Neural crest cell (in vitro differentiated cells): ENCODE measurements at regions not wholly inside any gene's neighbourhood (a gene's known extent, or its start where the extent isn't known, plus 50 kb on each side); places are given as distances from the start of the nearest gene placed in this dataset.

ENCODE experiments used
- DNase-seq: peaks from one replicate; pipeline ENCODE4 v3.0.0; 2021; ENCODE audit warnings: low read depth, mixed read lengths, low spot score
- H3K27ac Mint-ChIP-seq: one replicate; pipeline ENCODE4 v1.8.0; 2021; ENCODE audit warnings: mild to moderate bottlenecking, mixed read lengths; ENCODE audit not compliant: unreplicated experiment
- H3K27me3 Mint-ChIP-seq: 2 replicates; pipeline ENCODE4 v1.8.0; 2021; ENCODE audit warnings: low read depth, mild to moderate bottlenecking, mixed read lengths
- H3K36me3 Mint-ChIP-seq: 2 replicates; pipeline ENCODE4 v1.8.0; 2021; ENCODE audit warnings: low read depth, mild to moderate bottlenecking, mixed read lengths
- H3K4me1 Mint-ChIP-seq: 2 replicates; pipeline ENCODE4 v1.8.0; 2021; ENCODE audit warnings: mixed read lengths
- H3K4me3 Mint-ChIP-seq: one replicate; pipeline ENCODE4 v1.8.0; 2021; ENCODE audit warnings: mild to moderate bottlenecking, mixed read lengths
- H3K9me3 Mint-ChIP-seq: 2 replicates; pipeline ENCODE4 v1.8.0; 2021; ENCODE audit warnings: mixed read lengths
- TF ChIP-seq, protein P1 (sequence below): fragments of 200-600 bp; sonication (generic); conservative IDR thresholded peaks from 2 replicates; pipeline ENCODE4 v1.5.0; 2021; ENCODE audit warnings: antibody characterized with exemption, mild to moderate bottlenecking

- Mint-ChIP-seq H3K27ac (no peak overlapping the region), H3K36me3 (no peaks in the 10 kb centered on the region), H3K4me1 (peaks cover 3% of the 10 kb centered on the region), H3K4me3 (no peak overlapping the region), H3K27me3 (peaks cover 12% of the 10 kb centered on the region), H3K9me3 (no peaks in the 10 kb centered on the region)
- no peak for DNase-seq
- TF ChIP-seq, protein P1, sequence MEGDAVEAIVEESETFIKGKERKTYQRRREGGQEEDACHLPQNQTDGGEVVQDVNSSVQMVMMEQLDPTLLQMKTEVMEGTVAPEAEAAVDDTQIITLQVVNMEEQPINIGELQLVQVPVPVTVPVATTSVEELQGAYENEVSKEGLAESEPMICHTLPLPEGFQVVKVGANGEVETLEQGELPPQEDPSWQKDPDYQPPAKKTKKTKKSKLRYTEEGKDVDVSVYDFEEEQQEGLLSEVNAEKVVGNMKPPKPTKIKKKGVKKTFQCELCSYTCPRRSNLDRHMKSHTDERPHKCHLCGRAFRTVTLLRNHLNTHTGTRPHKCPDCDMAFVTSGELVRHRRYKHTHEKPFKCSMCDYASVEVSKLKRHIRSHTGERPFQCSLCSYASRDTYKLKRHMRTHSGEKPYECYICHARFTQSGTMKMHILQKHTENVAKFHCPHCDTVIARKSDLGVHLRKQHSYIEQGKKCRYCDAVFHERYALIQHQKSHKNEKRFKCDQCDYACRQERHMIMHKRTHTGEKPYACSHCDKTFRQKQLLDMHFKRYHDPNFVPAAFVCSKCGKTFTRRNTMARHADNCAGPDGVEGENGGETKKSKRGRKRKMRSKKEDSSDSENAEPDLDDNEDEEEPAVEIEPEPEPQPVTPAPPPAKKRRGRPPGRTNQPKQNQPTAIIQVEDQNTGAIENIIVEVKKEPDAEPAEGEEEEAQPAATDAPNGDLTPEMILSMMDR: no peak
Measured at GRCh38 chr7:142537760-142538159, 211.5 kb upstream of the PRSS1 start.

- H3K9me3 Mint-ChIP-seq: no peaks in the 10 kb centered on the region
- no peak overlapping the region for H3K4me3 Mint-ChIP-seq
- peak; percentile 65 for DNase-seq
- H3K4me1 Mint-ChIP-seq: peaks cover 3% of the 10 kb centered on the region
- TF ChIP-seq, protein P1: peak; percentile 82
- no peak overlapping the region for H3K27ac Mint-ChIP-seq
- H3K36me3 Mint-ChIP-seq: no peaks in the 10 kb centered on the region
- peaks cover 24% of the 10 kb centered on the region for H3K27me3 Mint-ChIP-seq
Measured at GRCh38 chr7:142535123-142535779, 214.0 kb upstream of the PRSS1 start.

DNA sequence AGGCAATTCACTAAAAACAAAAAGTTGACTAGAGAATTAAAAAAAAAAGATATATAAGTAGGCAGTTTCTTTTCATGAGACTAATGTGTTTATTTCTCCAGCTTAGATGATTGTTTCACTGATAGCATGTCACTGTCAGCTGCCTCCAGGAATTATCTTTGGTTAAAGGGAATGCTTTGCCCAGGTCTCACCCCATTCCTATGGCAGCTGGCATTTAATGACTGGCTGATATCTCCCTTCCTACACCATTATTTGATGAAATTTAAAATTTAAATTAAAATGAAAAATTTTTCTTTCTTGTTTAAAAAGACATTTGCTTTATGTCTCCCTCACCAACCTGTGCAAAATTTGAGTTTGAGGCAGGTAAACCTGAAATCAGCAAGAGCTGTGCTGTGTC, 214.5 kb upstream of the PRSS1 start:
- no peak for DNase-seq
- no peak overlapping the region for H3K4me3 Mint-ChIP-seq
- peaks cover 26% of the 10 kb centered on the region for H3K27me3 Mint-ChIP-seq
- H3K27ac Mint-ChIP-seq: no peak overlapping the region
- peaks cover 3% of the 10 kb centered on the region for H3K4me1 Mint-ChIP-seq
- H3K36me3 Mint-ChIP-seq: no peaks in the 10 kb centered on the region
- no peaks in the 10 kb centered on the region for H3K9me3 Mint-ChIP-seq
- TF ChIP-seq, protein P1: no peak

GRCh38 chr7:142533920-142534319, 215.4 kb upstream of the PRSS1 start:
- no peak overlapping the region for H3K4me3 Mint-ChIP-seq
- peaks cover 34% of the 10 kb centered on the region for H3K27me3 Mint-ChIP-seq
- no peaks in the 10 kb centered on the region for H3K9me3 Mint-ChIP-seq
- H3K27ac Mint-ChIP-seq: no peak overlapping the region
- H3K4me1 Mint-ChIP-seq: peaks cover 3% of the 10 kb centered on the region
- no peaks in the 10 kb centered on the region for H3K36me3 Mint-ChIP-seq
- no peak for DNase-seq
- TF ChIP-seq, protein P1: no peak

- TF ChIP-seq, protein P1: no peak
- DNase-seq: no peak
- Mint-ChIP-seq H3K4me1 (no peaks in the 10 kb centered on the region), H3K9me3 (no peaks in the 10 kb centered on the region), H3K36me3 (no peaks in the 10 kb centered on the region), H3K4me3 (no peak overlapping the region), H3K27me3 (peaks cover 61% of the 10 kb centered on the region), H3K27ac (no peak overlapping the region)
Measured at GRCh38 chr7:142529591-142529990, 219.7 kb upstream of the PRSS1 start.
